Esophagus muscularis mucosa (tissue), 3 donors: ENCODE measurements at regions not wholly inside any gene's neighbourhood (a gene's known extent, or its start where the extent isn't known, plus 50 kb on each side); places are given as distances from the start of the nearest gene placed in this dataset.

Source experiments
- POLR2A ChIP-seq: fragments of 450-650 bp; IDR thresholded peaks from one replicate; pipeline ENCODE4 v1.6.1; 2017; ENCODE audit warnings: antibody characterized with exemption, moderate library complexity, mild to moderate bottlenecking, low read depth
- POLR2AphosphoS5 ChIP-seq, 2 donors: sonication (generic); formaldehyde crosslinking; IDR thresholded peaks; one replicate each; pipeline ENCODE4 v1.6.1; 2017; ENCODE audit warnings: antibody characterized with exemption in 2 of 2
- TF ChIP-seq, protein P1 (sequence below), 3 experiments: fragments of 200-600 bp in 2 of 3; fragments of 450-650 bp in 1 of 3; sonication (generic) in 2 of 3; IDR thresholded peaks; one replicate each; pipeline ENCODE4 v1.5.1; 2017 to 2019; ENCODE audit warnings: antibody characterized with exemption in 3 of 3, mild to moderate bottlenecking in 2 of 3, moderate library complexity in 1 of 3

DNA sequence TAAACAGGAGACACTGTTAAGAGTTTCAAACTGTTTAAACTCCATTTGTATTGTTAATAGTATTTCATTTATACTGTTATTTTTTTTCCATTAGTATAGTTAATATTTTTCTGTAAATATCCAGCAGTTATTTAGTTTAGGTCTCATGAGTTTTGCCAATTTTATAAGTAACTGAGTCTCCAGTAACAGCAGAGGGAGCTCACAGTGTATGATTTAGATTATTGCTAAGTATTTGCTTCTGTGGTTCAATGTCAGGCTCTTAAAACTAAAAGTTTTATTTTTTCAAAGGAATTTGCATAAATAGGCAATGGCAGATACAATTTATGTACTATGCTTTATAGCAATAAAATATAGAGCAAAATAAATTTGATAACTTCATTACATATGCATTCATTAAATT is 209.7 kb downstream of the ATXN7L3B start:
- TF ChIP-seq POLR2AphosphoS5 (IDR thresholded peaks at IDR 0.05) (no peak), POLR2A (no peak)
- TF ChIP-seq, protein P1, sequence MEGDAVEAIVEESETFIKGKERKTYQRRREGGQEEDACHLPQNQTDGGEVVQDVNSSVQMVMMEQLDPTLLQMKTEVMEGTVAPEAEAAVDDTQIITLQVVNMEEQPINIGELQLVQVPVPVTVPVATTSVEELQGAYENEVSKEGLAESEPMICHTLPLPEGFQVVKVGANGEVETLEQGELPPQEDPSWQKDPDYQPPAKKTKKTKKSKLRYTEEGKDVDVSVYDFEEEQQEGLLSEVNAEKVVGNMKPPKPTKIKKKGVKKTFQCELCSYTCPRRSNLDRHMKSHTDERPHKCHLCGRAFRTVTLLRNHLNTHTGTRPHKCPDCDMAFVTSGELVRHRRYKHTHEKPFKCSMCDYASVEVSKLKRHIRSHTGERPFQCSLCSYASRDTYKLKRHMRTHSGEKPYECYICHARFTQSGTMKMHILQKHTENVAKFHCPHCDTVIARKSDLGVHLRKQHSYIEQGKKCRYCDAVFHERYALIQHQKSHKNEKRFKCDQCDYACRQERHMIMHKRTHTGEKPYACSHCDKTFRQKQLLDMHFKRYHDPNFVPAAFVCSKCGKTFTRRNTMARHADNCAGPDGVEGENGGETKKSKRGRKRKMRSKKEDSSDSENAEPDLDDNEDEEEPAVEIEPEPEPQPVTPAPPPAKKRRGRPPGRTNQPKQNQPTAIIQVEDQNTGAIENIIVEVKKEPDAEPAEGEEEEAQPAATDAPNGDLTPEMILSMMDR (IDR thresholded peaks at IDR 0.05), result no peak
